Mucosa of stomach (tissue), 1 donor: ENCODE measurements at regions not wholly inside any gene's neighbourhood (a gene's known extent, or its start where the extent isn't known, plus 50 kb on each side); places are given as distances from the start of the nearest gene placed in this dataset.

Experiments
- H3K27me3 ChIP-seq: one replicate; pipeline ENCODE4 v1.7.0; 2013; ENCODE audit warnings: mild to moderate bottlenecking, low read length; ENCODE audit not compliant: control insufficient read depth, insufficient read depth
- H3K36me3 ChIP-seq: one replicate; pipeline ENCODE4 v1.7.0; 2013; ENCODE audit warnings: low read length; ENCODE audit not compliant: control insufficient read depth, insufficient read depth
- H3K4me1 ChIP-seq: one replicate; pipeline ENCODE4 v1.7.0; 2013; ENCODE audit warnings: mild to moderate bottlenecking, low read length; ENCODE audit not compliant: control insufficient read depth, insufficient read depth
- H3K4me3 ChIP-seq: one replicate; pipeline ENCODE4 v1.7.0; 2013; ENCODE audit warnings: low read length
- H3K9ac ChIP-seq: one replicate; pipeline ENCODE4 v1.7.0; 2013; ENCODE audit warnings: mild to moderate bottlenecking, low read length, moderate library complexity
- H3K9me3 ChIP-seq: one replicate; pipeline ENCODE4 v1.7.0; 2013; ENCODE audit warnings: mild to moderate bottlenecking, low read length, moderate library complexity; ENCODE audit not compliant: control insufficient read depth
- donor health status: Pancreatic carcinoma.

GRCh38 chr13:107057028-107057631 lies 489.2 kb upstream of the ARGLU1 start:
- no peaks in the 10 kb centered on the region for H3K4me1 ChIP-seq
- H3K9ac ChIP-seq: no peak overlapping the region
- no peaks in the 10 kb centered on the region for H3K9me3 ChIP-seq
- H3K4me3 ChIP-seq: no peak overlapping the region
- no peaks in the 10 kb centered on the region for H3K27me3 ChIP-seq
- H3K36me3 ChIP-seq: no peaks in the 10 kb centered on the region

GRCh38 chr13:107043021-107043956 lies 475.4 kb upstream of the ARGLU1 start:
- H3K4me3 ChIP-seq: no peak overlapping the region
- H3K9me3 ChIP-seq: no peaks in the 10 kb centered on the region
- no peaks in the 10 kb centered on the region for H3K4me1 ChIP-seq
- H3K36me3 ChIP-seq: no peaks in the 10 kb centered on the region
- H3K9ac ChIP-seq: no peak overlapping the region
- H3K27me3 ChIP-seq: no peaks in the 10 kb centered on the region

GRCh38 chr13:107035778-107036177 lies 467.8 kb upstream of the ARGLU1 start:
- Histone ChIP-seq H3K9me3 (no peaks in the 10 kb centered on the region), H3K4me1 (no peaks in the 10 kb centered on the region), H3K27me3 (no peaks in the 10 kb centered on the region), H3K36me3 (no peaks in the 10 kb centered on the region), H3K9ac (no peak overlapping the region), H3K4me3 (no peak overlapping the region)

- no peak overlapping the region for H3K9ac ChIP-seq
- no peaks in the 10 kb centered on the region for H3K36me3 ChIP-seq
- H3K4me1 ChIP-seq: no peaks in the 10 kb centered on the region
- H3K4me3 ChIP-seq: no peak overlapping the region
- H3K9me3 ChIP-seq: no peaks in the 10 kb centered on the region
- no peaks in the 10 kb centered on the region for H3K27me3 ChIP-seq
Measured at GRCh38 chr13:107035186-107035585, 467.2 kb upstream of the ARGLU1 start.

GRCh38 chr13:107034236-107034872 lies 466.4 kb upstream of the ARGLU1 start:
- no peaks in the 10 kb centered on the region for H3K9me3 ChIP-seq
- H3K36me3 ChIP-seq: no peaks in the 10 kb centered on the region
- H3K4me1 ChIP-seq: no peaks in the 10 kb centered on the region
- no peaks in the 10 kb centered on the region for H3K27me3 ChIP-seq
- no peak overlapping the region for H3K9ac ChIP-seq
- H3K4me3 ChIP-seq: no peak overlapping the region

GRCh38 chr13:107031716-107032115 lies 463.8 kb upstream of the ARGLU1 start:
- Histone ChIP-seq H3K27me3 (no peaks in the 10 kb centered on the region), H3K4me1 (no peaks in the 10 kb centered on the region), H3K4me3 (no peak overlapping the region), H3K9ac (no peak overlapping the region), H3K36me3 (no peaks in the 10 kb centered on the region), H3K9me3 (no peaks in the 10 kb centered on the region)

GRCh38 chr13:107028751-107029150 lies 460.8 kb upstream of the ARGLU1 start:
- H3K4me3 ChIP-seq: no peak overlapping the region
- no peaks in the 10 kb centered on the region for H3K4me1 ChIP-seq
- H3K36me3 ChIP-seq: no peaks in the 10 kb centered on the region
- no peak overlapping the region for H3K9ac ChIP-seq
- H3K9me3 ChIP-seq: no peaks in the 10 kb centered on the region
- H3K27me3 ChIP-seq: no peaks in the 10 kb centered on the region

- H3K9ac ChIP-seq: no peak overlapping the region
- no peaks in the 10 kb centered on the region for H3K27me3 ChIP-seq
- no peaks in the 10 kb centered on the region for H3K36me3 ChIP-seq
- no peaks in the 10 kb centered on the region for H3K4me1 ChIP-seq
- H3K4me3 ChIP-seq: no peak overlapping the region
- no peaks in the 10 kb centered on the region for H3K9me3 ChIP-seq
Measured at GRCh38 chr13:107025991-107026390, 458.1 kb upstream of the ARGLU1 start.

GRCh38 chr13:107023335-107023734 lies 455.4 kb upstream of the ARGLU1 start:
- no peaks in the 10 kb centered on the region for H3K36me3 ChIP-seq
- H3K27me3 ChIP-seq: no peaks in the 10 kb centered on the region
- H3K4me1 ChIP-seq: no peaks in the 10 kb centered on the region
- no peak overlapping the region for H3K4me3 ChIP-seq
- no peaks in the 10 kb centered on the region for H3K9me3 ChIP-seq
- H3K9ac ChIP-seq: no peak overlapping the region

- Histone ChIP-seq H3K4me1 (no peaks in the 10 kb centered on the region), H3K9me3 (no peaks in the 10 kb centered on the region), H3K36me3 (no peaks in the 10 kb centered on the region), H3K27me3 (no peaks in the 10 kb centered on the region), H3K4me3 (no peak overlapping the region), H3K9ac (no peak overlapping the region)
Measured at GRCh38 chr13:107020393-107020792, 452.5 kb upstream of the ARGLU1 start.

- no peaks in the 10 kb centered on the region for H3K9me3 ChIP-seq
- no peak overlapping the region for H3K9ac ChIP-seq
- no peaks in the 10 kb centered on the region for H3K27me3 ChIP-seq
- no peaks in the 10 kb centered on the region for H3K36me3 ChIP-seq
- no peak overlapping the region for H3K4me3 ChIP-seq
- no peaks in the 10 kb centered on the region for H3K4me1 ChIP-seq
Measured at GRCh38 chr13:107018285-107018684, 450.3 kb upstream of the ARGLU1 start.

GRCh38 chr13:107006661-107007060 lies 438.7 kb upstream of the ARGLU1 start:
- Histone ChIP-seq H3K4me1 (no peaks in the 10 kb centered on the region), H3K9me3 (no peaks in the 10 kb centered on the region), H3K4me3 (no peak overlapping the region), H3K9ac (no peak overlapping the region), H3K27me3 (no peaks in the 10 kb centered on the region), H3K36me3 (no peaks in the 10 kb centered on the region)
